ENCODE measurements at regions not wholly inside any gene's neighbourhood (a gene's known extent, or its start where the extent isn't known, plus 50 kb on each side); places are given as distances from the start of the nearest gene placed in this dataset.

DNA sequence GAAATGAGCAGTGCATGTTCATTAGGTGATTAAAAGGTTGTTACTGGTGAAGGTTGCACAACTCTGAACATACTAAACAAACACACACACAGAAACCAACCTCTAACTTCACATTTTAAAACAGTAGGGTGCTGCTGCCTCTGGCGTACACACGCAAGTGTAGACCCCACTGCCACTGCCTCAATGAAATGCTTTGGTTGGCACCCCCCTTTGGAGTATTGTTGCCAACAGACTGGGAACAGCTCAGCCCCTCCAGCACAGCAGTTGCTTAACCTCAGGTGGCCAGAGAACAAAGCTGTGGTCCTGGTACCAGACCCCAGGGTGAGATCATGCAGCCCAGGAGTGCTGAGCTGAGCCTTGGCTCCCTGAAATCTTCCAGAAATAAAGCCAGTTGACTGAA is 138.6 kb downstream of the TMEM18 start:
- WGBS: 98% methylated on average over 2 of the region's 2 CpGs
- Histone ChIP-seq H3K4me3 (ENCODE audit: low read depth, low read length) (no peak overlapping the region), H3K27ac (ENCODE audit: low read depth) (no peak overlapping the region), H3K4me1 (ENCODE audit: insufficient read depth) (no peaks in the 10 kb centered on the region), H3K36me3 (ENCODE audit: insufficient read depth) (no peaks in the 10 kb centered on the region)
- no peak for DNase-seq (ENCODE audit: extremely low spot score)

DNA sequence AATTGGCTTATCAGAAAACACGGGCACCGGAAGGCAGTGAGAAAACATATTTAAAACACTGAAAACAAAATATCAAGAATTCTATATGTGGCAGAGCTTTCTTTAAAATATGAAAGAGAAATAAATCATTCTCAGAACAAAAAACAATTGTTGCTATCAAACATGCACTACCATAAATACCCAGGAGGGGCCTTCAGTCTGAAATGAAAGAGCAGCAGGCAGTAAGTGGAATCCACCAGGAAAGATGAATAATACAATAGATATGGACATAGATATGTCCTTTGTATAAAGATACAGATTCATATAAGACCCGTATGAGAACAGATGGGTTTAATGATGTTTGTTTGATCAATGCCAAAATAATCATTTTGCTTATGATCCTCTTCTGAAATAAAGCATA is 142.0 kb downstream of the TMEM18 start:
- 81% methylated on average over 3 of the region's 3 CpGs for WGBS

DNA sequence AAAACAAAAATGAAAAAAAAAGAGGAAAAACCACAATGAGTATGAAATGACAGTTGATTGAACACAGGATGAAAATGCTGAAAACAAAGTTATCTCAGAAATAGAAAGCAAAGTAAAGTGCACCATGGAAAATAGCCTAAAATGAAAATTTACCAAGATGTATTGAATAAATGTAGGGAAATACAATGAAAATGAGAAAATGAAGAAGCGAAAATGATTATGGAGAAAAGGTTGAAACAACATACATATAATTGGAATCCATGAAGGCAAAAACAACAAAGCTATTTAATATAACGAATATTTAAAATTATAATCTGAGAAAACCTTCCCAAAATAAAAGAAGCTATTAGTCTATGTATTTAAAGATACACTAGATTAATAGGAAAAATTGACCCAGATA is 147.4 kb downstream of the TMEM18 start:
- no peak overlapping the region for H3K27ac ChIP-seq (ENCODE audit: low read depth)
- no peak for DNase-seq (ENCODE audit: extremely low spot score)
- no peaks in the 10 kb centered on the region for H3K36me3 ChIP-seq (ENCODE audit: insufficient read depth)
- WGBS: 75% methylated on average over 2 of the region's 2 CpGs
- H3K4me1 ChIP-seq (ENCODE audit: insufficient read depth): no peaks in the 10 kb centered on the region
- H3K4me3 ChIP-seq (ENCODE audit: low read depth, low read length): no peak overlapping the region

More for the DNA sequence above, 142.0 kb downstream of the TMEM18 start:
- Histone ChIP-seq H3K36me3 (ENCODE audit: insufficient read depth) (no peaks in the 10 kb centered on the region), H3K4me1 (ENCODE audit: insufficient read depth) (no peaks in the 10 kb centered on the region), H3K4me3 (ENCODE audit: low read depth, low read length) (no peak overlapping the region), H3K27ac (ENCODE audit: low read depth) (no peak overlapping the region)
- no peak for DNase-seq (ENCODE audit: extremely low spot score)

DNA sequence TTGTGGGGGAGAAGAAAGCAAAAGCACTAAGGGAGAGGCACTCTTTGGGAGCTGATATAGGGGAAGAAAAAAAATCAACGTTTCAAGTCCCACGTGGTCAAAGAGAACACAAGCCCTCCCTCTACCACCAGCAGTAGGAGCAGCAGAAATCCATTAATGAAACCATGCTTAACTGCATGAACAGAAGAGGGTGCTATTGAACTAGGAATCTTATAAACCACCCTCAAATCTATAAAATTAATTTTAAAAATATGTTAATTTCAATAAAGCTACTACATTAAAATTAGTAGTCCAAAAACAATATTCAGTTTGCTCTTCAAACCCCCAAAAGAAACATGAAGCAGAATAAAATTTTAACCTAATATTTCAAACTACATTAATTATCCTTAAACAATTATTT is 147.8 kb downstream of the TMEM18 start:
- DNase-seq (ENCODE audit: extremely low spot score): no peak
- 1% methylated on average over 2 of the region's 2 CpGs for WGBS
- H3K4me1 ChIP-seq (ENCODE audit: insufficient read depth): no peaks in the 10 kb centered on the region
- H3K27ac ChIP-seq (ENCODE audit: low read depth): no peak overlapping the region
- H3K36me3 ChIP-seq (ENCODE audit: insufficient read depth): no peaks in the 10 kb centered on the region
- H3K4me3 ChIP-seq (ENCODE audit: low read depth, low read length): no peak overlapping the region

DNA sequence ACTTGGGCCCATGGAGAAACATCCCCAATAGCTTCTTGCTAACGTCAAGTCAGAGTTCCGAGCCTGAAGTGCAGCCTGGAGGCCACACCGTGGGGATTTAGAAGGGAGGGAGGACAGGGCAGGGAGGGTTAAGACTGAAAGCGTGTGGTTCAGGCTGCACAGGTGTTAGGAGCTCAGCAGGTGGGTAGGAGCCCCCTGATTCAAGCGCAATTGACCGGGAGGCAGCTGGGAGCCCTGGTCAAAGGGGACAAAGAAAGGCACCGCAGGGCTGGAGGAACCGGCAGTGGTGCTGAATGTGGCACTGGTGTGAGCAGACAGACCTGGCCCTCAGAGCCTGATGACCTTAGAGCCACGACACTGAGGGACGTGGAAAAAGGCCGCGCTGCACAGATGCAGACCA is 149.6 kb downstream of the TMEM18 start:
- no peak overlapping the region for H3K4me3 ChIP-seq (ENCODE audit: low read depth, low read length)
- H3K36me3 ChIP-seq (ENCODE audit: insufficient read depth): no peaks in the 10 kb centered on the region
- WGBS: 51% methylated on average over 12 of the region's 12 CpGs
- DNase-seq (ENCODE audit: extremely low spot score): no peak
- no peaks in the 10 kb centered on the region for H3K4me1 ChIP-seq (ENCODE audit: insufficient read depth)
- H3K27ac ChIP-seq (ENCODE audit: low read depth): no peak overlapping the region

- 94% methylated on average over 5 of the region's 5 CpGs for WGBS
- no peak for DNase-seq (ENCODE audit: extremely low spot score)
- H3K27ac ChIP-seq (ENCODE audit: low read depth): no peak overlapping the region
- no peaks in the 10 kb centered on the region for H3K4me1 ChIP-seq (ENCODE audit: insufficient read depth)
- no peak overlapping the region for H3K4me3 ChIP-seq (ENCODE audit: low read depth, low read length)
- H3K36me3 ChIP-seq (ENCODE audit: insufficient read depth): no peaks in the 10 kb centered on the region
Measured at GRCh38 chr2:526918-527317, 150.3 kb downstream of the TMEM18 start.

- Histone ChIP-seq H3K36me3 (ENCODE audit: insufficient read depth) (no peaks in the 10 kb centered on the region), H3K4me3 (ENCODE audit: low read depth, low read length) (no peak overlapping the region), H3K4me1 (ENCODE audit: insufficient read depth) (no peaks in the 10 kb centered on the region), H3K27ac (ENCODE audit: low read depth) (no peak overlapping the region)
- 91% methylated on average over 10 of the region's 10 CpGs for WGBS
- DNase-seq (ENCODE audit: extremely low spot score): no peak
Measured at GRCh38 chr2:525611-526010, 151.6 kb downstream of the TMEM18 start.

- no peak for DNase-seq (ENCODE audit: extremely low spot score)
Measured at GRCh38 chr2:525021-525420, 152.2 kb downstream of the TMEM18 start.

DNA sequence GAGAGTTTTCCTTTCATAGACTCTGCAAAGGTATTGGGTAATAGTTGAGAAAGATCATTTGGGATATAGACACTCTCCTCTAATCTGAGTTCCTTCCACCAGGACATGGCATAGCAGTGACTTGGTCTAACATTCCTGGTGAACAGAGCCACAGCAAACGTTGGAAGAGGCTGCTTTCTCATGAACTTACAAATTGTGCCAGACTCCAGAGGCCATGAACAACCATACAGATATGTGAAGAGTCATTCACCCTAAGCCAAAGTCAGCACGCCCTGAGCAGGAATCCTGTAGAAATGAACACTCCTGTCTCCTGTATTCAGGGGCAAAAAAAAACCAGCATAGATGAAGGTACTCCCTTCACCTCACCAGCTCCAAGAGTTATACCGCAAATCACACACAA is 152.8 kb downstream of the TMEM18 start:
- Histone ChIP-seq H3K27ac (ENCODE audit: low read depth) (no peak overlapping the region), H3K4me3 (ENCODE audit: low read depth, low read length) (no peak overlapping the region), H3K36me3 (ENCODE audit: insufficient read depth) (no peaks in the 10 kb centered on the region), H3K4me1 (ENCODE audit: insufficient read depth) (no peaks in the 10 kb centered on the region)
- WGBS: 51% methylated on average over 3 of the region's 3 CpGs
- DNase-seq (ENCODE audit: extremely low spot score): no peak

More at GRCh38 chr2:525021-525420, 152.2 kb downstream of the TMEM18 start:
- no peaks in the 10 kb centered on the region for H3K36me3 ChIP-seq (ENCODE audit: insufficient read depth)
- no peak overlapping the region for H3K4me3 ChIP-seq (ENCODE audit: low read depth, low read length)
- no peak overlapping the region for H3K27ac ChIP-seq (ENCODE audit: low read depth)
- H3K4me1 ChIP-seq (ENCODE audit: insufficient read depth): no peaks in the 10 kb centered on the region
- 74% methylated on average over 7 of the region's 7 CpGs for WGBS

GRCh38 chr2:523698-524270 is 153.4 kb downstream of the TMEM18 start:
- no peaks in the 10 kb centered on the region for H3K4me1 ChIP-seq (ENCODE audit: insufficient read depth)
- WGBS: 78% methylated on average over 12 of the region's 12 CpGs
- no peak overlapping the region for H3K4me3 ChIP-seq (ENCODE audit: low read depth, low read length)
- H3K36me3 ChIP-seq (ENCODE audit: insufficient read depth): no peaks in the 10 kb centered on the region
- DNase-seq (ENCODE audit: extremely low spot score): no peak
- no peak overlapping the region for H3K27ac ChIP-seq (ENCODE audit: low read depth)

DNA sequence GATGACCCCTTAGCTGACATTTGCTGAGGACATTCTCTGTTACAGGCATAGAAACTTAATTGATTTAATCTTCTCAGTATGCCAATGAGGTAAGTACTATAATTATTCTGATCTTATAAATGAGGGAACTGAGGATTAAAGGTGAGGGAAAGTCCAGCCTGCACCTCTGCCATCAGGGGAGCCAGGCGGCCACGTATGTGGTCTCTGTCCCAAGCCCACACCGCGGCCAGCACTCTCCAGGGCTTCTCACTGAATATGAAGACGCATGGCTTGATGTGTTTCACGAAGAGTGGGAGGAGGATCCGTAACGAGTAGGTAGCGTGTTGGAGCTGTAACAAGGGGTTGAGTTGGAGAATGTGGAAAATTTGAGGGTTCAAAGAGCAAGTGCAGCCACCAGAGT is 154.4 kb downstream of the TMEM18 start:
- H3K4me3 ChIP-seq (ENCODE audit: low read depth, low read length): no peak overlapping the region
- no peak overlapping the region for H3K27ac ChIP-seq (ENCODE audit: low read depth)
- DNase-seq (ENCODE audit: extremely low spot score): no peak
- no peaks in the 10 kb centered on the region for H3K36me3 ChIP-seq (ENCODE audit: insufficient read depth)
- WGBS: 93% methylated on average over 9 of the region's 9 CpGs
- H3K4me1 ChIP-seq (ENCODE audit: insufficient read depth): no peaks in the 10 kb centered on the region

DNA sequence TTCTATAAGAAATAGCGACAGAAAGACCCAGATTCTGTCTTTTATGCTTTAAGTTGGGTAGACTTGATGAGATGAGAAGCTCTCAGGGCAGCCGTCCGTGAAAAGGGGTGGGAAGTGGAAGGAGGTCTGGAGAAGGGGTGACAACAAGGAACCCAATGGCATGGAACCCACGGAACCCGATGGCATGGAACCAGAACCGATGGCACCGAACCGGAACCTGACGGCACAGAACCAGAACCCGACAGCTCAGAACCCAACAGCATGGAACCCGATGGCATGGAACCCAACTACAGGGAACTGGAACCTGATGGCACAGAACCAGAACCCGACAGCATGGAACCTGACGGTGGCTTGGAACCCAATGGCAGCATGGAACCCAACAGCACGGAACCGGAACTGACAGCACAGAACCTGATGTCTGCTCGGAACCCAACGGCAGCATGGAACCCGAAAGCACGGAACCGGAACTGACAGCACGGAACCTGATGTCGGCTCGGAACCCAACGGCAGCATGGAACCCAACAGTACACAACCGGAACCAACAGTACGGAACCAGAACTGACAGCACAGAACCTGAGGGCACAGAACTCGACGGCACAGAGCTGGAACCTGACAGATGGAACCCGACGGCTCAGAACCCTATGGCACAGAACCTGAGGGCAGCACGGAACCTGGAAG is 155.2 kb downstream of the TMEM18 start:
- Histone ChIP-seq H3K4me3 (ENCODE audit: low read depth, low read length) (no peak overlapping the region), H3K27ac (ENCODE audit: low read depth) (no peak overlapping the region), H3K36me3 (ENCODE audit: insufficient read depth) (no peaks in the 10 kb centered on the region), H3K4me1 (ENCODE audit: insufficient read depth) (no peaks in the 10 kb centered on the region)
- no peak for DNase-seq (ENCODE audit: extremely low spot score)
- 96% methylated on average over 31 of the region's 31 CpGs for whole genome bisulfite sequencing

- no peaks in the 10 kb centered on the region for H3K36me3 ChIP-seq (ENCODE audit: insufficient read depth)
Measured at GRCh38 chr2:520663-521340, 156.4 kb downstream of the TMEM18 start.

DNA sequence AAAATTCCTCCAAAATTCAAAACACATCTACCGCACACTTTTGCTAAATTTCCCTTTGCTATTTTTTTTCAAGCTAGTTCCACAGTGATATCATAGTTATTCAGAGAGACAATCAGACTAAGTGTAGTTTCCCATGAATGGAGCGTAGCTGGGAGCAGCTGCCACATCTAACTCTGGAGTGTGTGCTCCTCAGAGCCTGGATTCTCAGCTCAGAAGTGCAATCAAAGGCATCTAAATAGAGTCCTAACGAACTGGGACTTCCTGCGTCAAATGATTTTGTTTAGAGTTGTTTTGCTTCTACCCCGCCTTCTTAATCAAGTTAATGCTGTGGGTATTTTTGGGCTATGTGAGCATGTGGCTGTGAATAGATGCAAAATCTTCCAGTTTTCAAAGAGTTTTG is 160.3 kb downstream of the TMEM18 start:
- 64% methylated on average over 5 of the region's 5 CpGs for WGBS
- no peak for DNase-seq (ENCODE audit: extremely low spot score)
- Histone ChIP-seq H3K4me3 (ENCODE audit: low read depth, low read length) (no peak overlapping the region), H3K36me3 (ENCODE audit: insufficient read depth) (no peaks in the 10 kb centered on the region), H3K4me1 (ENCODE audit: insufficient read depth) (no peaks in the 10 kb centered on the region), H3K27ac (ENCODE audit: low read depth) (no peak overlapping the region)

More at GRCh38 chr2:520663-521340, 156.4 kb downstream of the TMEM18 start:
- H3K27ac ChIP-seq (ENCODE audit: low read depth): no peak overlapping the region
- WGBS: 86% methylated on average over 11 of the region's 11 CpGs
- no peaks in the 10 kb centered on the region for H3K4me1 ChIP-seq (ENCODE audit: insufficient read depth)
- DNase-seq (ENCODE audit: extremely low spot score): no peak
- no peak overlapping the region for H3K4me3 ChIP-seq (ENCODE audit: low read depth, low read length)
